HG03342 (cell line): ENCODE measurements at regions not wholly inside any gene's neighbourhood (a gene's known extent, or its start where the extent isn't known, plus 50 kb on each side); places are given as distances from the start of the nearest gene placed in this dataset.
A peak's percentile ranks its signal among the peaks of the same experiment; 100 is the strongest.
"Not testable (repeated sequence)": the region's sequence is repeated elsewhere in the genome, so short reads cannot be mapped to it uniquely, and the experiment has no call there.

Experiments
- ATAC-seq: cut with Tn5 transposase; IDR thresholded peaks from one replicate; pipeline ENCODE4 v1.9.1; 2021; ENCODE audit warnings: mild to moderate bottlenecking, moderate library complexity; ENCODE audit not compliant: unreplicated experiment

DNA sequence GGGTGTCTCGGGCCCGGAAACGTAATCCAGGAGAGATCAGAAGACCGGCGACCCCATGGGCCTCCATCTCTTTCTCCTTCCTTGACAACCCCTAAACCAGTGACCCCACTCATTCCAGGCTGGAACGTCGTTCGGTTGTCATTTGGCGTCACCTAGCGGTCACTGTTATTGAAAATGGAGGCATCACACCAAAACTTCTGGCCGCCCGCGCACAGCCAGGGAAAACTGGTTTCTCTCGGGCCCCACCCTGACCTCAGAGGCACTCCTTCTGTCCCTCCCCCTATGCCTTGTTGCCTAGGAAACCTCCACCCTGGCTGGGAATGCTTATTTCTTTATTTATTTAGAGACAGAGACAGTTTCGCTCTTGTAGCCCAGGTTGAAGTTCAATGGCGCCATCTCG lies 2327.3 kb upstream of the TPTE start:
- peak; percentile 74 for ATAC-seq

DNA sequence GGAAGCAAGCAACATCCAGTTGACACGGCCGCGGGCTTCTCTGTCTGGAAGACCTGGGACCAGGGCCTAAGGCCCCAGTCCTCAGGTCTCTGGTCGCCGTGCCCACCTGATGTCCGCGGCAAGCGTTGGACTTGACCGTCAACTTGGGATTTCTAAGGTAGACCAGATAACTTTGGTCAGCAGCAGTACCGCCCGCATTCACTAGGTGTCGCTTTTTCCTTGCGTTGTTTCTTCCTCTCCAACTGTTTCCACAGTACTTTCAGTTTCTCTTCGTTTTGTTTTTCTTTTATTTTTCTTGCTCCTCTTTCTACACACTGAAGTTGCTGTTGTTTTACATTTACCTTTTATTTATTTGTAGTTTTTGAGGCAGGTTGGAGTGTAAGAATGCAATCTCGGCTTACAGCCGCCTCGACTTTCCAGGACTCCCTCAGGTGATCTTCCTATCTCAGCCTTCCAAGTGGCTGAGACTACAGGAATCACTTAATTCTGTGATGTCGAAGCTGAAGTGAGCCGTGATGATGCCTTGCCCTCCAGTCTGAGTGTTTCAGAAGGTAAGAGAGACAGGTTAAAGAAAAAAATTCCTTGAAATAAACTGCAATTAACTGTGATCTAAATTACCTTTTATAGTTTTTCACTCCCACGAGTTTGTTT lies 2323.9 kb upstream of the TPTE start:
- ATAC-seq: not testable (repeated sequence)

DNA sequence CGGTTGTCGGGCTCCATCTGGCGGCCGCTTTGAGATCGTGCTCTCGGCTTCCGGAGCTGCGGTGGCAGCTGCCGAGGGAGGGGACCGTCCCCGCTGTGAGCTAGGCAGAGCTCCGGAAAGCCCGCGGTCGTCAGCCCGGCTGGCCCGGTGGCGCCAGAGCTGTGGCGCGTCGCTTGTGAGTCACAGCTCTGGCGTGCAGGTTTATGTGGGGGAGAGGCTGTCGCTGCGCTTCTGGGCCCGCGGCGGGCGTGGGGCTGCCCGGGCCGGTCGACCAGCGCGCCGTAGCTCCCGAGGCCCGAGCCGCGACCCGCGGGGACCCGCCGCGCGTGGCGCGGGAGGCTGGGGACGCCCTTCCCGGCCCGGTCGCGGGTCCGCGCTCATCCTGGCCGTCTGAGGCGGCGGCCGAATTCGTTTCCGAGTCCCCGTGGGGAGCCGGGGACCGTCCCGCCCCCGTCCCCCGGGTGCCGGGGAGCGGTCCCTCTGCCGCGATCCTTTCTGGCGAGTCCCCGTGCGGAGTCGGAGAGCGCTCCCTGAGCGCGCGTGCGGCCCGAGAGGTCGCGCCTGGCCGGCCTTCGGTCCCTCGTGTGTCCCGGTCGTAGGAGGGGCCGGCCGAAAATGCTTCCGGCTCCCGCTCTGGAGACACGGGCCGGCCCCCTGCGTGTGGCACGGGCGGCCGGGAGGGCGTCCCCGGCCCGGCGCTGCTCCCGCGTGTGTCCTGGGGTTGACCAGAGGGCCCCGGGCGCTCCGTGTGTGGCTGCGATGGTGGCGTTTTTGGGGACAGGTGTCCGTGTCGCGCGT lies 2316.1 kb upstream of the TPTE start:
- ATAC-seq: not testable (repeated sequence)

DNA sequence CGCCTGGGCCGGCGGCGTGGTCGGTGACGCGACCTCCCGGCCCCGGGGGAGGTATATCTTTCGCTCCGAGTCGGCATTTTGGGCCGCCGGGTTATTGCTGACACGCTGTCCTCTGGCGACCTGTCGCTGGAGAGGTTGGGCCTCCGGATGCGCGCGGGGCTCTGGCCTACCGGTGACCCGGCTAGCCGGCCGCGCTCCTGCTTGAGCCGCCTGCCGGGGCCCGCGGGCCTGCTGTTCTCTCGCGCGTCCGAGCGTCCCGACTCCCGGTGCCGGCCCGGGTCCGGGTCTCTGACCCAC lies 2315.5 kb upstream of the TPTE start:
- not testable (repeated sequence) for ATAC-seq

DNA sequence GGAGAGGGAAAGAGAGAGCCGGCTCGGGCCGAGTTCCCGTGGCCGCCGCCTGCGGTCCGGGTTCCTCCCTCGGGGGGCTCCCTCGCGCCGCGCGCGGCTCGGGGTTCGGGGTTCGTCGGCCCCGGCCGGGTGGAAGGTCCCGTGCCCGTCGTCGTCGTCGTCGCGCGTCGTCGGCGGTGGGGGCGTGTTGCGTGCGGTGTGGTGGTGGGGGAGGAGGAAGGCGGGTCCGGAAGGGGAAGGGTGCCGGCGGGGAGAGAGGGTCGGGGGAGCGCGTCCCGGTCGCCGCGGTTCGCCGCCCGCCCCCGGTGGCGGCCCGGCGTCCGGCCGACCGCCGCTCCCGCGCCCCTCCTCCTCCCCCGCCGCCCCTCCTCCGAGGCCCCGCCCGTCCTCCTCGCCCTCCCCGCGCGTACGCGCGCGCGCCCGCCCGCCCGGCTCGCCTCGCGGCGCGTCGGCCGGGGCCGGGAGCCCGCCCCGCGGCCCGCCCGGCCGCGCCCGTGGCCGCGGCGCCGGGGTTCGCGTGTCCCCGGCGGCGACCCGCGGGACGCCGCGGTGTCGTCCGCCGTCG lies 2308.3 kb upstream of the TPTE start:
- ATAC-seq: not testable (repeated sequence)

DNA sequence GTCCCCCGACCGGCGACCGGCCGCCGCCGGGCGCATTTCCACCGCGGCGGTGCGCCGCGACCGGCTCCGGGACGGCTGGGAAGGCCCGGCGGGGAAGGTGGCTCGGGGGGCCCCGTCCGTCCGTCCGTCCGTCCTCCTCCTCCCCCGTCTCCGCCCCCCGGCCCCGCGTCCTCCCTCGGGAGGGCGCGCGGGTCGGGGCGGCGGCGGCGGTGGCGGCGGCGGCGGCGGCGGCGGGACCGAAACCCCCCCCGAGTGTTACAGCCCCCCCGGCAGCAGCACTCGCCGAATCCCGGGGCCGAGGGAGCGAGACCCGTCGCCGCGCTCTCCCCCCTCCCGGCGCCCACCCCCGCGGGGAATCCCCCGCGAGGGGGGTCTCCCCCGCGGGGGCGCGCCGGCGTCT lies 2306.8 kb upstream of the TPTE start:
- not testable (repeated sequence) for ATAC-seq

DNA sequence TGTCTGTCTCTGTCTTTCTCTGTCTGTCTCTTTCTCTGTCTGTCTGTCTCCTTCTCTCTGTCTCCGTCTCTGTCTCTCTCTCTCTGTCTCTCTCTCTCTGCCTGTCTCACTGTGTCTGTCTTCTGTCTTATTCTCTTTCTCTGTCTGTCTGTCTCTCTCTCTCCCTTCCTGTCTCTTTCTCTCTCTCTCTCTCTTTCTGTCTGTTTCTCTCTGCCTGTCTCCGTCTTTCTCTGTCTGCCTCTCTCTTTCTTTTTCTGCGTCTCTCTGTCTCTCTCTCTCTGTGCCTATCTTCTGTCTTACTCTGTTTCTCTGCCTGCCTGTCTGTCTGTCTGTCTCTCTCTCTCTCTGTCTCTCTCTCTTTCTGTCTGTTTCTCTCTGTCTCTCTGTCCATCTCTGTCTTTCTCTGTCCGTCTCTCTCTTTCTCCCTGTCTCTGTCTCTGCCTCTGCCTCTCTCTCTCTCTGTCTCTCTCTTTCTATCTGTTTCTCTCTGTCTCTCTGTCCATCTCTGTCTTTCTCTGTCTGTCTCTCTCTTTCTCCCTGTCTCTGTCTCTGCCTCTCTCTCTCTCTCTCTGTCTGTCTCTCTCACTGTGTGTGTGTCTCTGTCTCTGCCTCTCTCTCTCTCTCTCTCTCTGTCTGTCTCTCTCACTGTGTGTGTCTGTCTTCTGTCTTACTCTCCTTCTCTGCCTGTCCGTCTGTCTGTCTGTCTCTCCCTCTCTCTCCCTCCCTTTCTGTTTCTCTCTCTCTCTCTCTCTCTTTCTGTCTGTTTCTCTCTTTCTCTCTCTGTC lies 2291.8 kb upstream of the TPTE start:
- ATAC-seq: not testable (repeated sequence)

DNA sequence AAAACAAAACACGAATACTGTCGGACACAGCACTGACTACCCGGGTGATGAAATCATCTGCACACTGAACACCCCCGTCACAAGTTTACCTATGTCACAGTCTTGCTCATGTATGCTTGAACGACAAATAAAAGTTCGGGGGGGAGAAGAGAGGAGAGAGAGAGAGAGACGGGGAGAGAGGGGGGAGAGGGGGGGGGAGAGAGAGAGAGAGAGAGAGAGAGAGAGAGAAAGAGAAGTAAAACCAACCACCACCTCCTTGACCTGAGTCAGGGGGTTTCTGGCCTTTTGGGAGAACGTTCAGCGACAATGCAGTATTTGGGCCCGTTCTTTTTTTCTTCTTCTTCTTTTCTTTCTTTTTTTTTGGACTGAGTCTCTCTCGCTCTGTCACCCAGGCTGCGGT lies 2290.1 kb upstream of the TPTE start:
- ATAC-seq: not testable (repeated sequence)

DNA sequence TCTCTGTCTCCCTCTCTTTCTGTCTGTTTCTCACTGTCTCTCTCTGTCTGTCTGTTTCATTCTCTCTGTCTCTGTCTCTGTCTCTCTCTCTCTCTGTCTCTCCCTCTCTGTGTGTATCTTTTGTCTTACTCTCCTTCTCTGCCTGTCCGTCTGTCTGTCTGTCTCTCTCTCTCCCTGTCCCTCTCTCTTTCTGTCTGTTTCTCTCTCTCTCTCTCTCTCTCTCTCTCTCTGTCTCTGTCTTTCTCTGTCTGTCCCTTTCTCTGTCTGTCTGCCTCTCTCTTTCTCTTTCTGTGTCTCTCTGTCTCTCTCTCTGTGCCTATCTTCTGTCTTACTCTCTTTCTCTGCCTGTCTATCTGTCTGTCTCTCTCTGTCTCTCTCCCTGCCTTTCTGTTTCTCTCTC lies 2288.4 kb upstream of the TPTE start:
- ATAC-seq: not testable (repeated sequence)

DNA sequence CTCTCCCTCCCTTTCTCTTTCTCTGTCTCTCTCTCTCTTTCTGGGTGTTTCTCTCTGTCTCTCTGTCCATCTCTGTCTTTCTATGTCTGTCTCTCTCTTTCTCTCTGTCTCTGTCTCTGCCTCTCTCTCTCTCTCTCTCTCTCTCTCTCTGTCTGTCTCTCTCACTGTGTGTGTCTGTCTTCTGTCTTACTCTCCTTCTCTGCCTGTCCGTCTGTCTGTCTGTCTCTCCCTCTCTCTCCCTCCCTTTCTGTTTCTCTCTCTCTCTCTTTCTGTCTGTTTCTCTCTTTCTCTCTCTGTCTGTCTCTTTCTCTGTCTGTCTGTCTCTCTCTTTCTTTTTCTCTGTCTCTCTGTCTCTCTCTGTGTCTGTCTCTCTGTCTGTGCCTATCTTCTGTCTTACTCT lies 2287.3 kb upstream of the TPTE start:
- ATAC-seq: not testable (repeated sequence)

DNA sequence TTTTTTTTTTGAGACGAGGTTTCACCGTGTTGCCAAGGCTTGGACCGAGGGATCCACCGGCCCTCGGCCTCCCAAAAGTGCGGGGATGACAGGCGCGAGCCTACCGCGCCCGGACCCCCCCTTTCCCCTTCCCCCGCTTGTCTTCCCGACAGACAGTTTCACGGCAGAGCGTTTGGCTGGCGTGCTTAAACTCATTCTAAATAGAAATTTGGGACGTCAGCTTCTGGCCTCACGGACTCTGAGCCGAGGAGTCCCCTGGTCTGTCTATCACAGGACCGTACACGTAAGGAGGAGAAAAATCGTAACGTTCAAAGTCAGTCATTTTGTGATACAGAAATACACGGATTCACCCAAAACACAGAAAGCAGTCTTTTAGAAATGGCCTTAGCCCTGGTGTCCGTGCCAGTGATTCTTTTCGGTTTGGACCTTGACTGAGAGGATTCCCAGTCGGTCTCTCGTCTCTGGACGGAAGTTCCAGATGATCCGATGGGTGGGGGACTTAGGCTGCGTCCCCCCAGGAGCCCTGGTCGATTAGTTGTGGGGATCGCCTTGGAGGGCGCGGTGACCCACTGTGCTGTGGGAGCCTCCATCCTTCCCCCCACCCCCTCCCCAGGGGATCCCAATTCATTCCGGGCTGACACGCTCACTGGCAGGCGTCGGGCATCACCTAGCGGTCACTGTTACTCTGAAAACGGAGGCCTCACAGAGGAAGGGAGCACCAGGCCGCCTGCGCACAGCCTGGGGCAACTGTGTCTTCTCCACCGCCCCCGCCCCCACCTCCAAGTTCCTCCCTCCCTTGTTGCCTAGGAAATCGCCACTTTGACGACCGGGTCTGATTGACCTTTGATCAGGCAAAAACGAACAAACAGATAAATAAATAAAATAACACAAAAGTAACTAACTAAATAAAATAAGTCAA lies 2276.4 kb upstream of the TPTE start:
- ATAC-seq: peak; percentile 35

DNA sequence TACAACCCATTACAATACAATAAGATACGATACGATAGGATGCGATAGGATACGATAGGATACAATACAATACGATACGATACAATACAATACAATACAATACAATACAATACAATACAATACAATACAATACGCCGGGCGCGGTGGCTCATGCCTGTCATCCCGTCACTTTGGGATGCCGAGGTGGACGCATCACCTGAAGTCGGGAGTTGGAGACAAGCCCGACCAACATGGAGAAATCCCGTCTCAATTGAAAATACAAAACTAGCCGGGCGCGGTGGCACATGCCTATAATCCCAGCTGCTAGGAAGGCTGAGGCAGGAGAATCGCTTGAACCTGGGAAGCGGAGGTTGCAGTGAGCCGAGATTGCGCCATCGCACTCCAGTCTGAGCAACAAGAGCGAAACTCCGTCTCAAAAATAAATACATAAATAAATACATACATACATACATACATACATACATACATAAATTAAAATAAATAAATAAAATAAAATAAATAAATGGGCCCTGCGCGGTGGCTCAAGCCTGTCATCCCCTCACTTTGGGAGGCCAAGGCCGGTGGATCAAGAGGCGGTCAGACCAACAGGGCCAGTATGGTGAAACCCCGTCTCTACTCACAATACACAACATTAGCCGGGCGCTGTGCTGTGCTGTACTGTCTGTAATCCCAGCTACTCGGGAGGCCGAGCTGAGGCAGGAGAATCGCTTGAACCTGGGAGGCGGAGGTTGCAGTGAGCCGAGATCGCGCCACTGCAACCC lies 2275.6 kb upstream of the TPTE start:
- peak; percentile 67 for ATAC-seq

DNA sequence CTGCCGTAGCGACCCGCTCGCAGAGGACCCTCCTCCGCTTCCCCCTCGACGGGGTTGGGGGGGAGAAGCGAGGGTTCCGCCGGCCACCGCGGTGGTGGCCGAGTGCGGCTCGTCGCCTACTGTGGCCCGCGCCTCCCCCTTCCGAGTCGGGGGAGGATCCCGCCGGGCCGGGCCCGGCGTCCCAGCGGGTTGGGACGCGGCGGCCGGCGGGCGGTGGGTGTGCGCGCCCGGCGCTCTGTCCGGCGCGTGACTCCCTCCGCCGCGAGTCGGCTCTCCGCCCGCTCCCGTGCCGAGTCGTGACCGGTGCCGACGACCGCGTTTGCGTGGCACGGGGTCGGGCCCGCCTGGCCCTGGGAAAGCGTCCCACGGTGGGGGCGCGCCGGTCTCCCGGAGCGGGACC lies 2269.7 kb upstream of the TPTE start:
- ATAC-seq: not testable (repeated sequence)

DNA sequence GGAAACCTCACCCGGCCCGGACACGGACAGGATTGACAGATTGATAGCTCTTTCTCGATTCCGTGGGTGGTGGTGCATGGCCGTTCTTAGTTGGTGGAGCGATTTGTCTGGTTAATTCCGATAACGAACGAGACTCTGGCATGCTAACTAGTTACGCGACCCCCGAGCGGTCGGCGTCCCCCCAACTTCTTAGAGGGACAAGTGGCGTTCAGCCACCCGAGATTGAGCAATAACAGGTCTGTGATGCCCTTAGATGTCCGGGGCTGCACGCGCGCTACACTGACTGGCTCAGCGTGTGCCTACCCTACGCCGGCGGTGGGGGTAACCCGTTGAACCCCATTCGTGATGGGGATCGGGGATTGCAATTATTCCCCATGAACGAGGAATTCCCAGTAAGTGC lies 2266.3 kb upstream of the TPTE start:
- ATAC-seq: not testable (repeated sequence)

DNA sequence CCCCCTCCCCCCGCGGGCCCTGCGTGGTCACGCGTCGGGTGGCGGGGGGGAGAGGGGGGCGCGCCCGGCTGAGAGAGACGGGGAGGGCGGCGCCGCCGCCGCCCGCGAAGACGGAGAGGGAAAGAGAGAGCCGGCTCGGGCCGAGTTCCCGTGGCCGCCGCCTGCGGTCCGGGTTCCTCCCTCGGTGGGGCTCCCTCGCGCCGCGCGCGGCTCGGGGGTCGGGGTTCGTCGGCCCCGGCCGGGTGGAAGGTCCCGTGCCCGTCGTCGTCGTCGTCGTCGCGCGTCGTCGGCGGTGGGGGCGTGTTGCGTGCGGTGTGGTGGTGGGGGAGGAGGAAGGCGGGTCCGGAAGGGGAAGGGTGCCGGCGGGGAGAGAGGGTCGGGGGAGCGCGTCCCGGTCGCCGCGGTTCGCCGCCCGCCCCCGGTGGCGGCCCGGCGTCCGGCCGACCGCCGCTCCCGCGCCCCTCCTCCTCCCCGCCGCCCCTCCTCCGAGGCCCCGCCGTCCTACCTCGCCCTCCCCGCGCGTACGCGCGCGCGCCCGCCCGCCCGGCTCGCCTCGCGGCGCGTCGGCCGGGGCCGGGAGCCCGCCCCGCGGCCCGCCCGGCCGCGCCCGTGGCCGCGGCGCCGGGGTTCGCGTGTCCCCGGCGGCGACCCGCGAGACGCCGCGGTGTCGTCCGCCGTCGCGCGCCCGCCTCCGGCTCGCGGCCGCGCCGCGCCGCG lies 2264.1 kb upstream of the TPTE start:
- not testable (repeated sequence) for ATAC-seq

DNA sequence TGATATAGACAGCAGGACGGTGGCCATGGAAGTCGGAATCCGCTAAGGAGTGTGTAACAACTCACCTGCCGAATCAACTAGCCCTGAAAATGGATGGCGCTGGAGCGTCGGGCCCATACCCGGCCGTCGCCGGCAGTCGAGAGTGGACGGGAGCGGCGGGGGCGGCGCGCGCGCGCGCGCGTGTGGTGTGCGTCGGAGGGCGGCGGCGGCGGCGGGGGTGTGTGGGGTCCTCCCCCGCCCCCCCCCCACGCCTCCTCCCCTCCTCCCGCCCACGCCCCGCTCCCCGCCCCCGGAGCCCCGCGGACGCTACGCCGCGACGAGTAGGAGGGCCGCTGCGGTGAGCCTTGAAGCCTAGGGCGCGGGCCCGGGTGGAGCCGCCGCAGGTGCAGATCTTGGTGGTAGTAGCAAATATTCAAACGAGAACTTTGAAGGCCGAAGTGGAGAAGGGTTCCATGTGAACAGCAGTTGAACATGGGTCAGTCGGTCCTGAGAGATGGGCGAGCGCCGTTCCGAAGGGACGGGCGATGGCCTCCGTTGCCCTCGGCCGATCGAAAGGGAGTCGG lies 2261.2 kb upstream of the TPTE start:
- not testable (repeated sequence) for ATAC-seq
